C4-2B (cell line): ENCODE measurements at regions not wholly inside any gene's neighbourhood (a gene's known extent, or its start where the extent isn't known, plus 50 kb on each side); places are given as distances from the start of the nearest gene placed in this dataset.

Experiments
- ZFX ChIP-seq: fragments of 450-650 bp; IDR thresholded peaks from 2 replicates; pipeline ENCODE4 v1.6.1; 2017
- TF ChIP-seq, protein P1 (sequence below): fragments of 450-650 bp; conservative IDR thresholded peaks from 2 replicates; pipeline ENCODE4 v1.5.1; 2017; ENCODE audit warnings: mild to moderate bottlenecking

DNA sequence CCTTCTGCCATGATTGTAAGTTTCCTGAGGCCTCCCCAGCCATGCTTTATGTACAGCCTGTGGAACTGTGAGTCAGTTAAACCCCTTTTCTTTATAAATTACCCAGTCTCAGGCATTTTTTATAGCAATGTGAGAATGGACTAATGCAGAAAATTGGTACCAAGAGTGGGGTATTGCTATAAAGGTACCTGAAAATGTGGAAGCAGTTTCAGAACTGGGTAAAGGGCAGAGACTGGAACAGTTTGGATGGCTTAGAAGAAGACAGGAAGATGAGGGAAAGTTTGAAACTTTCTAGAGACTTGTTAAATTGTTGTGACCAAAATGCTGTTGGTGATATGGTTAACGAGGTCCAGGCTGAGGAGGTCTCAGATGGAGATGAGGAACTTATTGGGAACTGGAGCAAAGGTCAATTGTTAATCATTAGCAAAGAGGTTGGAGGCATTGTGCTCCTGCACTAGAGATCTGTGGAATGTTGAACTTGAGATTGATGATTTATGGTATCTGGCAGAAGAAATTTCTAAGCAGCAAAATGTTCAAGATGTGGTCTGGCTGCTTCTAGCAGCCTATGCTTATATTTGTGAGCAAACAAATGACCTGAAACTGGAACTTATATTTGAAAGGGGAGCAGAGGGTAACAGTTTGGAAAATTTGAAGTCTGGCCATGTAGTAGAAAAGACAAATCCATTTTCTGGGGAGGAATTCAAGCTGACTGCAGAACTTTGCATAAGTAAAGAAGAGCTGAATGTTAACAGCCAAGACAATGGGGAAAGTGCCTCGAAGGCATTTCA lies 79.0 kb upstream of the GMDS start:
- TF ChIP-seq, protein P1, sequence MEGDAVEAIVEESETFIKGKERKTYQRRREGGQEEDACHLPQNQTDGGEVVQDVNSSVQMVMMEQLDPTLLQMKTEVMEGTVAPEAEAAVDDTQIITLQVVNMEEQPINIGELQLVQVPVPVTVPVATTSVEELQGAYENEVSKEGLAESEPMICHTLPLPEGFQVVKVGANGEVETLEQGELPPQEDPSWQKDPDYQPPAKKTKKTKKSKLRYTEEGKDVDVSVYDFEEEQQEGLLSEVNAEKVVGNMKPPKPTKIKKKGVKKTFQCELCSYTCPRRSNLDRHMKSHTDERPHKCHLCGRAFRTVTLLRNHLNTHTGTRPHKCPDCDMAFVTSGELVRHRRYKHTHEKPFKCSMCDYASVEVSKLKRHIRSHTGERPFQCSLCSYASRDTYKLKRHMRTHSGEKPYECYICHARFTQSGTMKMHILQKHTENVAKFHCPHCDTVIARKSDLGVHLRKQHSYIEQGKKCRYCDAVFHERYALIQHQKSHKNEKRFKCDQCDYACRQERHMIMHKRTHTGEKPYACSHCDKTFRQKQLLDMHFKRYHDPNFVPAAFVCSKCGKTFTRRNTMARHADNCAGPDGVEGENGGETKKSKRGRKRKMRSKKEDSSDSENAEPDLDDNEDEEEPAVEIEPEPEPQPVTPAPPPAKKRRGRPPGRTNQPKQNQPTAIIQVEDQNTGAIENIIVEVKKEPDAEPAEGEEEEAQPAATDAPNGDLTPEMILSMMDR: no peak
- TF ChIP-seq ZFX: no peak
